Lung (tissue), 11 donors: ENCODE measurements at regions not wholly inside any gene's neighbourhood (a gene's known extent, or its start where the extent isn't known, plus 50 kb on each side); places are given as distances from the start of the nearest gene placed in this dataset.

Source experiments
- ATAC-seq: fragments of 200-7000 bp; cut with Tn5 transposase; one replicate; pipeline ENCODE4 v1.9.1; 2020; ENCODE audit warnings: moderate number of reproducible peaks; ENCODE audit not compliant: insufficient read depth, low FRiP score
- DNase-seq, 3 donors: peaks; one replicate each; pipeline ENCODE4 v3.0.0-alpha.2; 2013 to 2017
- H3K27ac ChIP-seq, 2 donors: one replicate each; pipeline ENCODE4 v1.5.1; 2013; ENCODE audit warnings: mild to moderate bottlenecking in 2 of 2, moderate library complexity in 2 of 2, control low read depth in 1 of 2, inconsistent platforms in 1 of 2, low read depth in 1 of 2, low read length in 1 of 2
- H3K27me3 ChIP-seq, 3 donors: one replicate each; pipeline ENCODE4 v1.5.1; 2013; ENCODE audit warnings: low read length in 2 of 3; ENCODE audit not compliant: control insufficient read depth in 3 of 3, insufficient read depth in 3 of 3
- H3K36me3 ChIP-seq, 4 donors: one replicate each; pipeline ENCODE4 v1.5.1; 2013; ENCODE audit warnings: low read length in 4 of 4, mild to moderate bottlenecking in 1 of 4, moderate library complexity in 1 of 4; ENCODE audit not compliant: control insufficient read depth in 4 of 4, insufficient read depth in 4 of 4
- H3K4me1 ChIP-seq, 5 donors: one replicate each; pipeline ENCODE4 v1.5.1; 2013; ENCODE audit warnings: low read length in 5 of 5, mild to moderate bottlenecking in 2 of 5, moderate library complexity in 1 of 5; ENCODE audit not compliant: control insufficient read depth in 5 of 5, insufficient read depth in 5 of 5
- H3K4me3 ChIP-seq: one replicate; pipeline ENCODE4 v1.5.1; 2013; ENCODE audit warnings: mild to moderate bottlenecking, control low read depth, moderate library complexity
- H3K9ac ChIP-seq, 2 donors: one replicate each; pipeline ENCODE4 v1.5.1; 2013; ENCODE audit warnings: low read length in 2 of 2, control low read depth in 1 of 2; ENCODE audit not compliant: insufficient read depth in 1 of 2
- H3K9me3 ChIP-seq, 4 donors: one replicate each; pipeline ENCODE4 v1.5.1; 2013; ENCODE audit warnings: low read length in 3 of 4, mild to moderate bottlenecking in 1 of 4, moderate library complexity in 1 of 4; ENCODE audit not compliant: control insufficient read depth in 4 of 4, insufficient read depth in 3 of 4
- CTCF ChIP-seq: IDR thresholded peaks from 2 replicates; pipeline ENCODE4 v1.5.1; 2012; ENCODE audit warnings: mild to moderate bottlenecking; ENCODE audit errors: control extremely low read depth, extremely low read depth
- WGBS, 2 donors: extraction: QIAGEN DNeasy Blood & Tissue Kit; methylation state at CpG; one replicate each; pipeline ENCODE4 v1.1.7; 2013; 5-methylcytosine and 5-hydroxymethylcytosine counted together
- donor health status: control.
- donor health status: control.
- donor health status: Bipolar disorder and iron deficiency.
- donor health status: healthy.
- donor health status: DM: yes; HTN: yes; CAD: no.

DNA sequence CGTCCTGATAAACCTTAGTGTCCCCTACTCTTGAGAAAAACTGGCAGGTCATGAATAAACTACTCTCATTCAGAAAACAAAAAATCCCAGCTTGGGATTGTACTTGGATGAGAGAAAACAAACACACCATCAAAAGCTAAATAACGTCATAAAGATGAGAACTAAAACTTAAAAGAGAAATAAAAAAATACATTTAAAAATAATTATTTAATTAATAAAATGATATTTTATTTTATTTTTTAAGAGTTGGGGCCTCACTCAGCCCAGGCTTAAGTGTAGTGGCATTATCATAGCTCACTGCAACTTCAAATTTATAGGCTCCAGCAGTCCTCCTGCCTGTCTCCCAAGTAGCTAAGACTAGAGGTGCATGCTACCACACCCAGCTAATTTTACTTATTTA is 125.4 kb upstream of the CA10 start:
- no peak overlapping the region for H3K4me3 ChIP-seq
- no peak overlapping the region for H3K9ac ChIP-seq
- WGBS, 2 donors, result 68 to 92% methylated on average over 2 of the region's 2 CpGs
- H3K36me3 ChIP-seq, result no peaks in the 10 kb centered on the region
- no peaks in the 10 kb centered on the region for H3K4me1 ChIP-seq
- no peak for ATAC-seq
- DNase-seq, result no peak
- no peak for TF ChIP-seq CTCF
- H3K27me3 ChIP-seq, result no peaks in the 10 kb centered on the region
- H3K9me3 ChIP-seq, result peaks cover 0 to 2% (median 0%) of the 10 kb centered on the region in 4 donors
- H3K27ac ChIP-seq, result no peak overlapping the region

- ATAC-seq, result no peak
- TF ChIP-seq CTCF, result no peak
- H3K27ac ChIP-seq, result no peak overlapping the region
- no peak overlapping the region for H3K9ac ChIP-seq
- H3K4me1 ChIP-seq, result no peaks in the 10 kb centered on the region
- no peak overlapping the region for H3K4me3 ChIP-seq
- no peaks in the 10 kb centered on the region for H3K27me3 ChIP-seq
- DNase-seq, result no peak
- H3K9me3 ChIP-seq, result no peaks in the 10 kb centered on the region
- H3K36me3 ChIP-seq, result no peaks in the 10 kb centered on the region
- WGBS, 2 donors, result 90% methylated on average over 4 of the region's 4 CpGs
Observed at GRCh38 chr17:52276381-52277008, 118.0 kb upstream of the CA10 start.

DNA sequence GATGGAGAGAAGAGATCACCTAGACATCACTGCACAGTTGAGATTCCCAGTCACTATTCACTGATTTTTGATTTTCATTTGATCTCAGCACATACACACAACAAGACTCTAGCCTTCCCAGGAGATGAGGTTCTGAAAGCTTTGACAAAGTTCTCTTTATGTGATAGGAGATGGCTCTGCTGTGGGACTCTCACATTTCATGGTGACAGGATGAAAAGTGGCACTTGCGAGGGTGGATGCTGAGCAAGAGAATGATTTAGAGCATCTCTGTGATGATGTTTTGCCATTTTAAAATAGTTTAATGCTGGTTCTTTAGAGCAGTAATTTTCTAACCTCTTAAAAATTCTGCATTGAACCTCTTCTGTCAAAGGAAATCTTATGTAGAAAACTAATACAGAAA is 113.3 kb upstream of the CA10 start:
- Histone ChIP-seq H3K4me3 (no peak overlapping the region), H3K27me3 (no peaks in the 10 kb centered on the region), H3K36me3 (no peaks in the 10 kb centered on the region), H3K27ac (no peak overlapping the region), H3K9ac (no peak overlapping the region), H3K9me3 (no peaks in the 10 kb centered on the region), H3K4me1 (no peaks in the 10 kb centered on the region)
- ATAC-seq (no peak), DNase-seq (no peak)
- no peak for TF ChIP-seq CTCF
- 88 to 89% methylated on average over 1 of the region's 1 CpG for WGBS, 2 donors

GRCh38 chr17:52255347-52255746 is 96.8 kb upstream of the CA10 start:
- H3K36me3 ChIP-seq, result no peaks in the 10 kb centered on the region
- WGBS, 2 donors, result 90 to 93% methylated on average over 9 of the region's 9 CpGs
- ATAC-seq, result no peak

More at GRCh38 chr17:52255347-52255746, 96.8 kb upstream of the CA10 start:
- no peak for DNase-seq
- no peaks in the 10 kb centered on the region for H3K4me1 ChIP-seq
- H3K27me3 ChIP-seq, result no peaks in the 10 kb centered on the region
- no peak overlapping the region for H3K4me3 ChIP-seq
- no peak overlapping the region for H3K9ac ChIP-seq
- no peak for TF ChIP-seq CTCF
- H3K27ac ChIP-seq, result no peak overlapping the region
- no peaks in the 10 kb centered on the region for H3K9me3 ChIP-seq
